H9 (cell line): ENCODE measurements at regions not wholly inside any gene's neighbourhood (a gene's known extent, or its start where the extent isn't known, plus 50 kb on each side); places are given as distances from the start of the nearest gene placed in this dataset.

Source experiments
- DNase-seq: peaks from one replicate; pipeline ENCODE4 v3.0.0-alpha.2; 2017
- H2AFZ ChIP-seq: one replicate; pipeline ENCODE4 v1.6.1; 2013; ENCODE audit warnings: mild to moderate bottlenecking, low read length, control low read depth, moderate library complexity
- H2AK5ac ChIP-seq: 2 replicates; pipeline ENCODE4 v1.6.1; 2013; ENCODE audit warnings: low read length, control low read depth, mixed read lengths; ENCODE audit not compliant: insufficient read length
- H2BK120ac ChIP-seq: one replicate; pipeline ENCODE4 v1.6.1; 2013; ENCODE audit warnings: low read depth, mild to moderate bottlenecking, low read length, control low read depth, inconsistent platforms; ENCODE audit not compliant: poor library complexity, severe bottlenecking
- H2BK12ac ChIP-seq: 2 replicates; pipeline ENCODE4 v1.6.1; 2013; ENCODE audit warnings: low read length, control low read depth, mixed read lengths, low read depth; ENCODE audit not compliant: insufficient read length
- H2BK15ac ChIP-seq: 2 replicates; pipeline ENCODE4 v1.6.1; 2013; ENCODE audit warnings: low read depth, low read length, control low read depth
- H2BK20ac ChIP-seq: one replicate; pipeline ENCODE4 v1.6.1; 2013; ENCODE audit warnings: low read depth, mild to moderate bottlenecking, low read length, control low read depth, inconsistent platforms; ENCODE audit not compliant: poor library complexity, severe bottlenecking
- H2BK5ac ChIP-seq: 2 replicates; pipeline ENCODE4 v1.6.1; 2013; ENCODE audit warnings: low read length, control low read depth, mixed read lengths; ENCODE audit not compliant: insufficient read length
- H3K14ac ChIP-seq: 2 replicates; pipeline ENCODE4 v1.6.1; 2013; ENCODE audit warnings: low read length, control low read depth; ENCODE audit not compliant: insufficient read depth
- H3K18ac ChIP-seq: 2 replicates; pipeline ENCODE4 v1.6.1; 2013; ENCODE audit warnings: low read depth, mild to moderate bottlenecking, mixed read lengths, low read length, control low read depth; ENCODE audit not compliant: insufficient read length
- H3K23ac ChIP-seq: 2 replicates; pipeline ENCODE4 v1.6.1; 2013; ENCODE audit warnings: low read length, control low read depth, mixed read lengths, low read depth; ENCODE audit not compliant: insufficient read length
- H3K23me2 ChIP-seq: 2 replicates; pipeline ENCODE4 v1.6.1; 2013; ENCODE audit warnings: low read depth, mild to moderate bottlenecking, mixed read lengths, low read length, control low read depth; ENCODE audit not compliant: insufficient read length, poor library complexity, severe bottlenecking
- H3K27ac ChIP-seq: 2 replicates; pipeline ENCODE4 v1.5.1; 2013; ENCODE audit warnings: low read length, control low read depth, mixed read lengths, low read depth; ENCODE audit not compliant: insufficient read length
- H3K27me3 ChIP-seq: 2 replicates; pipeline ENCODE4 v1.6.1; 2013; ENCODE audit warnings: low read length, control low read depth, inconsistent platforms; ENCODE audit not compliant: insufficient read depth
- H3K4ac ChIP-seq: 2 replicates; pipeline ENCODE4 v1.6.1; 2013; ENCODE audit warnings: low read depth, mild to moderate bottlenecking, control low read depth, inconsistent platforms, low read length, moderate library complexity
- H3K4me1 ChIP-seq: 2 replicates; pipeline ENCODE4 v1.6.1; 2013; ENCODE audit warnings: low read length, control low read depth, inconsistent platforms; ENCODE audit not compliant: insufficient read depth
- H3K4me2 ChIP-seq: 2 replicates; pipeline ENCODE4 v1.6.1; 2013; ENCODE audit warnings: low read length, control low read depth, mixed read lengths; ENCODE audit not compliant: insufficient read length, insufficient read depth
- H3K56ac ChIP-seq: 2 replicates; pipeline ENCODE4 v1.6.1; 2013; ENCODE audit warnings: low read depth, mild to moderate bottlenecking, mixed read lengths, low read length, control low read depth; ENCODE audit not compliant: insufficient read length
- H3K79me1 ChIP-seq: 2 replicates; pipeline ENCODE4 v1.6.1; 2013; ENCODE audit warnings: low read depth, mild to moderate bottlenecking, moderate library complexity, low read length, control low read depth, inconsistent platforms; ENCODE audit not compliant: insufficient read depth, poor library complexity, severe bottlenecking
- H3K79me2 ChIP-seq: 2 replicates; pipeline ENCODE4 v1.6.1; 2013; ENCODE audit warnings: low read length, control low read depth, inconsistent platforms; ENCODE audit not compliant: insufficient read depth
- H3K9ac ChIP-seq: 2 replicates; pipeline ENCODE4 v1.6.1; 2013; ENCODE audit warnings: low read length, control low read depth, mixed read lengths; ENCODE audit not compliant: insufficient read length; ENCODE audit errors: extremely low read depth
- H3K9me3 ChIP-seq: one replicate; pipeline ENCODE4 v1.6.1; 2013; ENCODE audit warnings: low read depth, low read length, inconsistent platforms; ENCODE audit not compliant: control insufficient read depth
- H3T11ph ChIP-seq: one replicate; pipeline ENCODE4 v1.6.1; 2013; ENCODE audit warnings: mild to moderate bottlenecking, low read length, control low read depth, inconsistent platforms
- H4K20me1 ChIP-seq: one replicate; pipeline ENCODE4 v1.6.1; 2013; ENCODE audit not compliant: control insufficient read depth, insufficient read length, insufficient read depth
- H4K5ac ChIP-seq: 2 replicates; pipeline ENCODE4 v1.6.1; 2013; ENCODE audit warnings: low read depth, mild to moderate bottlenecking, mixed read lengths, low read length, control low read depth; ENCODE audit not compliant: insufficient read length
- H4K8ac ChIP-seq: replicated peaks from 2 replicates; pipeline ENCODE4 v1.6.1; 2013; ENCODE audit warnings: low read length, control low read depth, mixed read lengths, low read depth; ENCODE audit not compliant: insufficient read length
- H4K91ac ChIP-seq: 2 replicates; pipeline ENCODE4 v1.6.1; 2013; ENCODE audit warnings: low read depth, mild to moderate bottlenecking, moderate library complexity, mixed read lengths, low read length, control low read depth; ENCODE audit not compliant: insufficient read length
- H3K27ac Mint-ChIP-seq, 3 experiments: 2 replicates in 2 of 3; 3 replicates in 1 of 3; pipeline ENCODE4 v1.8.0; 2020 to 2021; ENCODE audit warnings: mixed read lengths in 3 of 3, mild to moderate bottlenecking in 1 of 3, moderate library complexity in 1 of 3
- H3K27me3 Mint-ChIP-seq: 2 replicates; pipeline ENCODE4 v1.8.0; 2021; ENCODE audit warnings: low read depth, mild to moderate bottlenecking, moderate library complexity, mixed read lengths
- H3K36me3 Mint-ChIP-seq, 3 experiments: 2 replicates in 2 of 3; 3 replicates in 1 of 3; pipeline ENCODE4 v1.8.0; 2020 to 2021; ENCODE audit warnings: low read depth in 3 of 3, mixed read lengths in 3 of 3; ENCODE audit not compliant: insufficient read depth in 1 of 3
- H3K4me1 Mint-ChIP-seq, 2 experiments: 2 replicates each; pipeline ENCODE4 v1.8.0; 2020; ENCODE audit warnings: mixed read lengths in 2 of 2
- H3K4me3 Mint-ChIP-seq, 2 experiments: 2 replicates in 1 of 2; 3 replicates in 1 of 2; pipeline ENCODE4 v1.8.0; 2020 to 2021; ENCODE audit warnings: mild to moderate bottlenecking in 2 of 2, mixed read lengths in 2 of 2, moderate library complexity in 1 of 2
- H3K9me3 Mint-ChIP-seq, 2 experiments: 2 replicates in 1 of 2; 3 replicates in 1 of 2; pipeline ENCODE4 v1.8.0; 2020; ENCODE audit warnings: mild to moderate bottlenecking in 2 of 2, mixed read lengths in 2 of 2, moderate library complexity in 1 of 2
- CTCF ChIP-seq: fragments of 200-600 bp; sonication (generic); conservative IDR thresholded peaks from 3 replicates; pipeline ENCODE4 v1.8.0; 2021; ENCODE audit warnings: antibody characterized with exemption, mild to moderate bottlenecking
- WGBS: extraction: QIAGEN DNeasy Blood & Tissue Kit; methylation state at CpG from one replicate; pipeline ENCODE4 v1.1.7; 2013; ENCODE audit warnings: missing lambda C conversion rate, low lambda C conversion rate, mixed read lengths; ENCODE audit not compliant: insufficient read length; ENCODE audit errors: extremely low coverage; 5-methylcytosine and 5-hydroxymethylcytosine counted together

- H3K23me2 ChIP-seq, result no peaks in the 10 kb centered on the region
- no peak overlapping the region for H3K9ac ChIP-seq
- no peak overlapping the region for H3K27ac ChIP-seq
- TF ChIP-seq CTCF, result no peak
- H3K14ac ChIP-seq, result no peak overlapping the region; the same call in 1 of the 2 replicates
- no peaks in the 10 kb centered on the region for H3K9me3 ChIP-seq
- no peak overlapping the region for H2AFZ ChIP-seq
- no peaks in the 10 kb centered on the region for H4K20me1 ChIP-seq
- H3K79me2 ChIP-seq, result no peaks in the 10 kb centered on the region
- no peak overlapping the region for H3K56ac ChIP-seq
- DNase-seq, result no peak
- H3K4me2 ChIP-seq, result no peak overlapping the region
- no peak overlapping the region for H2BK120ac ChIP-seq
- Mint-ChIP-seq H3K36me3 (no peaks in the 10 kb centered on the region), H3K27ac (no peak overlapping the region), H3K4me3 (no peak overlapping the region), H3K27me3 (peaks cover 16% of the 10 kb centered on the region), H3K9me3 (no peaks in the 10 kb centered on the region), H3K4me1 (peaks cover 5 to 7% of the 10 kb centered on the region in 2 experiments)
- no peak overlapping the region for H3K18ac ChIP-seq
- H2BK5ac ChIP-seq, result no peak overlapping the region
- WGBS, result no CpG with 5 or more reads among the region's 2 CpGs
- H2BK15ac ChIP-seq, result no peak overlapping the region
- no peak overlapping the region for H4K5ac ChIP-seq
- no peaks in the 10 kb centered on the region for H3K4me1 ChIP-seq
- H2BK12ac ChIP-seq, result no peak overlapping the region
- no peaks in the 10 kb centered on the region for H3K27me3 ChIP-seq
- H4K8ac ChIP-seq, result no peak overlapping the region
- no peak overlapping the region for H2AK5ac ChIP-seq
- no peak overlapping the region for H3T11ph ChIP-seq
- no peak overlapping the region for H3K4ac ChIP-seq
- no peak overlapping the region for H3K23ac ChIP-seq
- no peaks in the 10 kb centered on the region for H3K79me1 ChIP-seq
- H4K91ac ChIP-seq, result no peak overlapping the region
- H2BK20ac ChIP-seq, result no peak overlapping the region
Measured at GRCh38 chr5:174386846-174387245, 337.5 kb upstream of the MSX2 start.
